GM18508 (cell line): ENCODE measurements at regions not wholly inside any gene's neighbourhood (a gene's known extent, or its start where the extent isn't known, plus 50 kb on each side); places are given as distances from the start of the nearest gene placed in this dataset.

Experiments used
- ATAC-seq: cut with Tn5 transposase; IDR thresholded peaks from one replicate; pipeline ENCODE4 v1.9.1; 2021; ENCODE audit warnings: moderate number of reproducible peaks; ENCODE audit not compliant: insufficient read depth, unreplicated experiment

DNA sequence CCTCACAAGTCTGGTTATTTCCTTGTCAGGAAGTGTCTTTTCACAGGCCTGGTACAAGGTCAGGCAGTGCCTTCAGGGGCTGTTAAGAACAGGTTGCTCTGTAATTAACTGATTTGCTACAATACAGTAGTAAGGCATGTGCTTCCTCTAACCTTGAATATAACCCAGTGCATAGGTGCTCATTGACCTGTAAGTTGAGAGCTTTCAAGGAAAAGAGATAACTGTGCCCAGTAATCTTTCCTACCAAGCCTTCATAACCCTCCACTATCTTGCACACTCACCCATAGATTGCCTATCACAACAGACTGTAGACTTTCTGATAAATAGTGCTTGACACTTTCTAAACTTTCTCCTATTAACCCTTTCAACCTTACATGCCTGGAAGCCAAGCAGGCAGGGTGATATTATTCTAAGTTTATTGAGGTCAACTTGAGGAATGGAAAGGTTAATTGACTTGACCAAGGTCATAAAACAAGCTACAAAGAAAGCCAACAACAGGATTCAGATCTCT, 148.1 kb downstream of the PPARGC1A start:
- no peak for ATAC-seq

DNA sequence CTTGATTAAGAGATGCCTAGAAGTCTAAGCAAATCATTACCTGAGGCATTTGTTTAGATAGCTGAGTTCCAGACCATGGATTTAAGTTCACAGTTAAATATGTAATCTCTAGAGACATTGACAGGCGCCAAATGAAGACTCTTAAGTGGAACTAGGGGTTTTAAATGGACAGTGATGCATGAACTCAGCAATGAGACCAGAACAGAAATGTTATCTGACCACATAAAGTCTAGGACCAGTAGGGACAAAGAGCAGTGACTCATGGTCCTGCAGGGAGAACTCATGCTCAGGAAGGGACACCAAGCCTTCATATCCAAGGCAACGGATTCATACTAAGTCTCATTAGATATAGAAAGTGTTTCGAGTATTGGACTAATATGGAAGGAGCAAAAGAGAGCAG, 152.3 kb downstream of the PPARGC1A start:
- ATAC-seq: no peak

DNA sequence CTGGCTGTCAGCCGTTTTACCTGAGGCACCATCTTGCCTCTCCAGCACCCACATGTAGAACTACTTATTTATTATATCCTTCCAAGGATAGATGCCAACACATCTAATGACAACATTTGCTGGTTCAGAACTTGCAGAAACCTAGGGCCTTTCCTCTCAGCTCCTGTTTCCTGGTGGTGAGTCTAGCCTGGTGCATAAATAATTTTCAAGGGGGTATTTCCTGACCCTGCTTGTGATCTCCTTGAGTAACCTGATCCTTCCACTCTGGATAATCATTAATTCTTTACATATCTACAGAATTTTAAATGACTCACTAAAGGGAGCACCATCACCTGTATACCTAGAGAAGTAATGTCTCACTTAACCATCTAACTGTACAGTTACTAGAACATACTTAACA, 153.4 kb downstream of the PPARGC1A start:
- no peak for ATAC-seq

DNA sequence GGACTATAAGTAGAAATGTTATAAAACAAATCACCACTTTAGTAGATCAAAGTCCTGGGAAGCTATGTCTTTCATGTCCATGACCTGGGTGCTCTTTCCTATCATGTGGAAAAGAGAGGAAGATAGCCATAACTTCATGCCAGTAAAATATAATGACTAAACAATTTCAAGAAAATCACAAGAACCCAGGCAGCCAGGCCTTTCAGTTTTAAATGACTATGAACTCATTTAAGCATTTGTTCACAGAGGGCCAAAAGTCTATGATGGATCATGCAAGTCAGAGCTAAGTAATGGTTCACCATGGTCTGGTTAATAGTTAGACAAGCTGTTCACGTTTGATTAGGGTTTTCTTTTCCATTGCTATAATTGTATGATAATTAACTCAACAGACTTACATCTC, 155.8 kb downstream of the PPARGC1A start:
- ATAC-seq: no peak

DNA sequence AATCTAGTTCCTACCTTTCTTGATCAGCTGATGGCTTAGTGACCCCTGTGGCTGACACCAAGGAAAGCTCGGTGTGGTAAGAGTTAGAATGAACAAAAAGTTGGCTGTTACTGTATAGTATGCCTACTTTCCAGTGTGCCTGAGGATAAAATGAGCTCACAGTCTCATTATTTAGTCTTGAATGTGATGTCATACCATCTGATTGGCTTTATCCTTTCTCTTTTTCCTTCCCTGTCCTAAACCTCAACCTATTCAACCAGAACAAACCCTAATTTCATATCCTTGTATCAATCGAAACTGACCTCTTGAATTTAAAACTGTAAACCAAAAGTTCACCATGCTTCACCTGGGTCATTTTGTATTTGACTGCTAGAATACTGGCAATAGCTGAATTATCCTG, 156.4 kb downstream of the PPARGC1A start:
- ATAC-seq: no peak

DNA sequence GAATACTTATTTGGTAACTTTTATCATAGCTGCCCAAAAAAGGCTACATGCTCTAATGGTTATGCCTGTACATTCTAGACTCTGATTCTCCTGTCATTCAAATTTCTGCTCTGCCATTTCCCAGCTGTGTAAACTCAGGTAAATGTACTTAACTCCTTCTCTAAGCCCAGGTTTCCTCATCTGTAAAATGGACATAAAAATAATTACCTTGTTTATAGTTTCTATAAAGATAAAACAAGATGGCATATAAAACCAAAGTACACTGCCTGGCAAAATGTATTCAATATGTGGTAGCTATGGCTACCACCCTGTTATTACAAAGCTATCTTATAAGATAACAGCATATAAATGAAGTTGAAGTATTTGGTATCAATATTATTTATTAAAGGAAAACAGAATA, 158.8 kb downstream of the PPARGC1A start:
- no peak for ATAC-seq

DNA sequence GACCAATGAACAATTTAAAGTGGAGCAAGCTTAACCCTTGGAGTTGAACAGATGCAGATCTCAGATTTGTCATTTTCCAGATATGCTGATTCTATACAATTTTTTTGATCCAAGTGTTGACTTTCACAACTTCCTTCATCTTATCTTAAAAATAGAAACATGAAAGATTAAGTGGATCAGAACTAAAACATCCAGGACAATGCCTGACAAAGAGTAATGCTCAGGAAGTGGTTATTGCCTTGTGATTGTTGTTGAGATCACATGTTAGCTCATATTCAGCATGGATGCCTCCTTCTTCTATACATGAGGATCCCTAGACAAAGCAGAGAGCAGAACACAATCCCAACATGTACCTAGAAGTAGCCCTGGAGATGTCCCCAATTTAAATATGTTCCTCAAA, 160.9 kb downstream of the PPARGC1A start:
- ATAC-seq: no peak

DNA sequence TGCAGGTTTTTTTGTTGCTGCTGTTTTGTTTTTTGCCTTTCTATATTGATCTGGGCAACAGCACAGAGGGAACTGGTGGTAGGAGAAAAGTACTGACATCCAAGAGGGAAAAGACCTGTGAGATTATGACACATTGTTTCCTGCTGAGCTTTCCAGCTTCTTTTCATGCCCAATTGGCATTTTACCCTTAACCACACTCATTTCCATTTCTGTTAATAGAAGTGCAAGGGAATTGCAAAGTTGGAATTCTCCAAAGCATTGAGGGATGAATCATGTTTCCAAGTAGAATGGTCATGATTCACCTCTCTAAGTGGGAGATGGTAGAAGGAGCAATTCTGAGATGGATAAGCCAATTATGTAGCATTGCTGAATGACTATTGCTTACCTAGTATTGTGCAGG, 161.5 kb downstream of the PPARGC1A start:
- no peak for ATAC-seq

DNA sequence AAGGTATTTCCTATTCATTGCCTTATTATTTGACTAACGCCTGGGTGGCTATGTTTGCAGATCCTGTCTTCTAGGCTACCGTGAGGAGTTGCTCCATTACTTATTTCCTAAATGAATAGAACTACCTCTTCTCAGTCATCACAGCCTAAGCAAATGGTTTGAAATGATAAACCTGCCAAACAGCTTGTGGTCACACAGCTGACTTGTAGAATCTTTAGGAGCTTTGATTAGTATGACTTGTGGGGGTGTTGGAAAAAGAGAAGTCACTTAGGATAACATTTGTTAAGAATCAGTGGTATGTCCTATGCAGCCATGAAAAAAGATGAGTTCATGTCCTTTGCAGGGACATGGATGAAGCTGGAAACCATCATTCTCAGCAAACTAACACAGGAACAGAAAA, 169.3 kb downstream of the PPARGC1A start:
- ATAC-seq: no peak

DNA sequence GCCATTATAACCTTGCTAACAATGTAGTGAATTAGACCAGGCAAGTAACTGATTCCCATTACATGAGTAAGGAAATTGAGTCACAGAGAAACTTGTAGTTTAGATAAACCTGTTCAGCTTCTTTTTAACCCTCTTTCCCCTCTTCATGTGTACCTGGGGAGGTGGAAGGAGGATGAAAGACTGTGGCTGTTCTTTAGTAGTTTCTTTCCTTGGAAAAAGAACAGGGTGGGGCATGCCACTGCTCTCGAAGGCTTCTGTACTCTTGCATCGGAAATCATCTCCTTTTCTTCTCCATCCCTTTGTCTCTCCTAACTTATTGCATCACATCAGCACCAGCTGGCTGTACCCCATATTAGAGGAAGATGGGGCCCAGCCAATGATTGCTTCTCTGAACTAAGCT, 171.4 kb downstream of the PPARGC1A start:
- no peak for ATAC-seq

DNA sequence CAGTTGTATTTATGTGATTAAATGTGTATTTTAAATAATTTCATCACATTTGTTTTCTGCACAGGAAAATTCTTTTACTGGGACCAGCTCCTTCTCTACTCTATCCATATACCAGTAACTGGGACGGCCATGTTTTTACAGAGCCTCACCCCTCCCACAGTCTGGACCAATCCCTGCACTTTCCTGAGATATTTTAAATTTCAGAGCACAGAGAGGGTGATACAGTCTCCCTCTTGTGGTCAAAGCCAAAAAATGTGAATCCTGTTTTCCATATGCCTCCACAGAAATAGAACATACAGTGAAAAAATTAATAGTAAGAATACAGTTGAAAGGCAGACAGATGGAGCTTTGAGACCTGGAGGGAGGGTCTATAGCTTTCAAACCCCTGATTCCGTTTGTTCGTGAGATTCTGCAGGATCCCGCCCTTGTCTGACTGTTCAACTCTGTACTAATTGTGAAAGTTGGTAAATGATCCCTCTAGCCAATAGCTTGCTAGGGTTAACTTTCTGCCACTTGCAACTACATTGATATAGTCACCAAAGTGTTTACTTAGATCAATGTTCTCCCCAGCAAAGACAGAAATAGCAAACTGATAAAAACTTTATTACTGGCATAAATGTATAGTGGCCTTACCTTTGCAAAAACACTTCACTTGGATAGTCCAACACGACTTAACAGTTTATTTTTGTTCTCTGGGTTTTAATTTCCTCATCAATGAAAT, 172.2 kb downstream of the PPARGC1A start:
- ATAC-seq: no peak

DNA sequence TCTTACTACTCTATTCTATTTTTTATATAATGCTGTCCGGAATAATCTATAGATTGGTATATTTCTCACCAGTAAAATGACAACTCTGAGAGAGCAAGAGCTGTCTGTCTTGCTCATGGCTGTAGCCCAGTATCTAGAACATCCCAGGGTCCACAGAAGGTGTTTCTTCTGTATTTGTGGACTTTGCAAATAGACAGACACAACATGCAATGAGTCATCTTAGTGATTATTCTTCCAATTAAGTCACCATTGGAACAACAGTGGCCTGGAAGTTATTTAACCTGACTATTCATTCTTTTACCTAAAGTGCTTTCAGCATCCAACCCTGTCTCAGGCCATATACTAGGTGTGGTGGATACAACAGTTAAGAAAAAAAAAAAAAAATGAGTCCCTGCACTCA, 179.5 kb downstream of the PPARGC1A start:
- ATAC-seq: no peak

DNA sequence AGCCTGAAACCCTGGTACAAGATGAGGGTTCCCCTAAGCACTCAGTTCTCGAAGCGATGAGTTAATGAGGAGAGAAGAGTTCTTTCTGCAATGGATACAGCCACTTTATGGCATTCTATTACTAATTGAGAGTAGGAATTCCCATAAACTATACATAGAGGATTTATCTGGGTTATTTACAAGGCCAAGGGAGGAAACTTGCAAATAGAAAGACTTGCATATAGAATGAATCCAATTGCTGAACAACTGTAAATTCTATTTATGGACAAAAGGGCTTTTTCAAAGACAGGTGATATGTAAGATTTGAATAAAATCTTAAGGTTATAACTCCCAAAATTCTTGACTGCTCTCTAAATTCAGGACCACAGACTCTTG, 182.2 kb downstream of the PPARGC1A start:
- no peak for ATAC-seq

DNA sequence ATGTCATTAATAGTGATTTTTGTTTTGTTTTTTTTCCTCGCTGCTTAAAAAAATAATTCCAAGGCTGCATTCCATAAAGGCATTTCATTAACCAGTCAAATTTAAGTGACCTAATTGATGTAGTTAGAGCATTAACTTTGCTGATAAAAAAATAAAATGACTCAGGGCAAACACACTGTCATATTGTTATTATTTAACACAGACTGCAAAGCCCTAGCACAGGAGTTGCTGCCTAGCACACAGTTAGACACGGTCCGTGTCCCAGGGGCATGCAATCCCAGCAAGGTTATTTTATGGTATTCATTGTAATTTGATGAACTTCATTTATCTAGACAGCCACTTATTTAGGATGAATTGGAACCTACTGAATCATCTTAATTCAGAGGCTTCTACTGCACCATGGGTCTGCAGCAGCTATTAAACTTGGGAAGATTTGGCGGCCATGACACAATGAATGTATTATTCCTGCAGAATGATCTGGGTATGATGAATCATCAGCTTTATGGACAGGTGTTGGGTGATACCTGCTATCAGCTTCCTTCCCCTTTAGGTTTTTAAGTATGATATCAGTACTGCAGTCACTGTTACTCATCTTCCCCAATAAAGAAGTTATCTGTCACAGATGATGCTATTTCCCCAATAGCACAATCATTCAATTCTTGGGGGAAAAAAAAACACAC, 182.7 kb downstream of the PPARGC1A start:
- no peak for ATAC-seq

DNA sequence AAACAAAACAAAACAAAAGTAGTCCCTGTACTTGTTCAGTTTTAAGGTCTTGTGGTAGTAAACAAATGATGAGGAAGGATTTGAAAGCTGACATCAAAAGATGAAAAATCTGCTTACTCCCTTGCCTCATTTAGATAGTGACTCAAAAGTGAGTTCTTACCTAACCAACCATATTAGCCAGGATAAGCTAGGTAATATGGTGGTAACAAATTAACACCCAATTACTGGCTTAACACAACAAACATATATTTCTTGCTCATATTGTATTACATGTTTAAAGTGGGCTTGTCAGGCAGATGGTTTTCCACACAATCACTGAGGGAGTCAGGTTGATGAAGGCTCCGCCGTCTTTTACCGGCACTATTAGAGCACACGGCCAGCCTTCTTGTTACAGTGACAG, 189.7 kb downstream of the PPARGC1A start:
- no peak for ATAC-seq

DNA sequence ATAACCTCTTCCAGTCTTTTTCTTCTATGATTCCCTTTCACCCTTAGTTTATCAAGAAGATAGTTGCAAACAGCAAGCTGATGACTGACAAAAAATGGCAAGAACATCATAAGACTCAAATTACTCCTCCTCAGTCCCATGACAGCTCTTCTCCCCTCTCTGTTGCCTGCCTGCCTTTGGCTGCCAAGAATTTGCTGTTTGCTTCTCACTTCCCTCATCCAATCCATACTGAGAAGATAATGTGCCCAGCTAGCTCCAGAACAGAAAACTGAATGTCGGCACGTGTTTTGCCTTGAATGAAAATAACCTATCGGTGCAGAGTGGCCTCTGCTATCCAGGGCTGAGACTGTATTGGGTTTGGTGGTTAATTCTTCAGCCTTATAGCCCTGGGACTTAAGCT, 192.1 kb downstream of the PPARGC1A start:
- no peak for ATAC-seq

DNA sequence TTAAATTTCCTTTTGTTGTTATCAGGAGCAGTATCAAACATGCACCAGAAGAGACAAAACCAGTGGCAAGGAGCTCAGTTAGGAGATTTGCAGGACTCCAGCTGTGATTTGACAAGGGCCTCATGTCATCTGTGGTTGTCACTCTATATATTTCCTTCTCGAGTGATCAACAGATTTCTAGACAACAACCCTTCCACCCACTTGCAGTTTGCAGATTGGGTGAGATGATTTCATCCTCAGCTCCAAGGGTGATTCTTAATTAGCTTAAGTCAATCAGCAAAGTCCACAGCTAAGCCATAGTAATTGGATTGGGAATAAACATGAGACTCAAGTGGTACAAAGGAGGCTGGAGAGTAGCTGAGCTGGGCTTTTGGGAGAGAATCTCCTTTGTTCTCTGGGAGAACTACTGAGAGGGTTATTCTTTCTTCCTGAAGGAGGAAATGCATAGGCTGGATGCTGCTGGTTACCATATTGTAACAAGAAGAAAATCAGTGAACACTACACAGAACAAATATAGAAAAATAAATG, 192.8 kb downstream of the PPARGC1A start:
- ATAC-seq: no peak

DNA sequence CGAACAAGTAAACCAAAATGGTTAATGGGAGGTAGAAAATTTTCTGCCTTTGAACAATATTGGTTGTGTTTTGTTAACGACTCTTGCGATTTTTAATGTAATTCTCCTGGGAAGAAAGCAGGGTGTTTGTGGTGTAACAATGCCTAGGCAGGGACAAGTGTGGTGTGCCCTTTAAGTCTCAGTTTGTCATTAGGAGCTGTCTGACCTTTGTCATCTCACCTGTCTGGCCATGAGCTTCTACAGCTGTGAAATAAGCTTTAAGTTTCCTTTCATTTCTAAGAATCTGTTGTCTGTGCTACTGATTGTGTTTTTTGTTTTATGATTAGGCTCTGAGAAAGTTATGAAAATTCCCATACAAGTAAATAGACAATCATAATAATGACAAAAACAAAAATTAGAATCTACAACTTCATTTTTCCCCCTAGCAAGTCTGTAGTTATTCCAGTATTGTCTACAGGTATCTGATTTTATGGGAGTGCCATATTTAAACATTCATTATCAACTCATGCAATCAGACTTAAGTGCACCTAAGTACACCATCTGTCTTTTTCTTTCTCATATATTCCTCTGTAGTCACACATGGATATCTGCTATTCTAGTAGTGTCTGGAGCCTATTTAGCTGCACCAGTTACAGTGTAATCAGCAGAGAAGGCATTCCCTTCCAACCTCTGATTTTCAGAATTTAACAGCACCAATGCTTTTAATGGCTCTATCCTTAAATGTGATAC, 203.5 kb downstream of the PPARGC1A start:
- no peak for ATAC-seq

DNA sequence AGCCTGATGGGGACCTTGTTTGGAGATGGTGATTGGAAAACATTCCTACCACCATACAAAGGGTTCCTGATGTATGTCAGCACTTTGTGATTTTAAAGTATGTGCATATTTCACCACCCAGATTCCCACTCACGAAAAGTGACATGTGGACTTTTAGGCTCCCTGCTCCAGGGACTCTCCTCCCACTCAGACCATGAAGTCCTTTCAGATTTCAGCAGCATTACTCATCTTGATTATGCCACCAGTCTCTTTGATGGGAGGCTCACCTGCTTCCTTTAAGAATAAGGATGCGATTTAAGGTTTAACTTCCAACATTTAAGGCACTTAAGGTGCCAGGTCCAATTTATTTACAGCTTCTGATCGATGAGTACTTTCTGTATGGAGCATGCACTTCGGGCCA, 204.4 kb downstream of the PPARGC1A start:
- no peak for ATAC-seq

DNA sequence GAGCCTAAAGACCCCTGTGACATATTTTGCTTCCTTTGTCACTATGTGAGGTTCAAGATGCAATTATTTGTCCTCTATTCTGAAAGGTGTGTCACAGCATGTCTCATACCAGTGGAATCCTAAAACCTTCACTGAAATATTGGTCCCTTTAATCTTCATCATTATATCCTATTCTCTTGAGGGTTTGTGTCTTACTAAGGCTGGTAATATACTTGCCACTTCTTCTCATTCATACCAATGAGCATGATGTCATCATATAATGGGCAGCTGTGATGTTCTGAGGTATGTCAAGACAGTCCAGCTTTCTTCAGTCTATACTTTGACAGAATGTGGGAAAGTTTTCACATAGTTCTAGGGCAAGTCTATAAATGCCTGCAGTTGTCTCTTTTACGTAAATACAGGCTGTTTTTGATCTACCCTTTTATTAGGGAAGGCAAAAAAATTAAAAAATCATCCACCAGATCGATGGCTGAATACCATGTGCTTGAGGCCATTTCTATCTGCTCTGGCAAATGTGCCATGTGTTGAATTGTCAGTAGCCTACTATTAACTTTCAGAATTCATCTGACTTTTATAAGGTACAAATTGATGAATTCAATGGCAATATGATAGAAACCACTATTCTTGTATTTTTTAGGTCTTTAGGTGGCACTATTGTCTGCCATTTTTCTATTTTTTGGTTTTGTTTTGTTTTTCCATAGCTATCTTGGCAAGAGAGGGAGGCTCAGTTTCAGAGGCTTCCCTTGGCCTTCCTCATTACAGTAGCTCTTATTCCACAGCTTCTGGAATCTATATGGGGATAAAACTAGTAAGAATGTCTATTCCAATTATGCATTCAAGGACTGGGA, 209.0 kb downstream of the PPARGC1A start:
- no peak for ATAC-seq
